ENCODE measurements at regions not wholly inside any gene's neighbourhood (a gene's known extent, or its start where the extent isn't known, plus 50 kb on each side); places are given as distances from the start of the nearest gene placed in this dataset.
"Not testable (repeated sequence)": the region's sequence is repeated elsewhere in the genome, so short reads cannot be mapped to it uniquely, and the experiment has no call there.

GRCh38 chr4:9595531-9595930 is 151.3 kb downstream of the DEFB131A start:
- H3K9ac ChIP-seq (ENCODE audit: low read length); H2AFZ ChIP-seq (ENCODE audit: low read length); H4K20me1 ChIP-seq (ENCODE audit: insufficient read depth, low read depth, low read length); H3K27me3 ChIP-seq (ENCODE audit: low read length); H3K4me1 ChIP-seq (ENCODE audit: low read length); DNase-seq; H3K79me2 ChIP-seq (ENCODE audit: low read length); H3K9me3 ChIP-seq (ENCODE audit: low read length); H3K9me2 ChIP-seq (replicated peaks; ENCODE audit: insufficient read depth, low read length); H3K36me3 ChIP-seq (ENCODE audit: insufficient read depth, low read length); H3K4me2 ChIP-seq (ENCODE audit: low read depth, low read length, poor library complexity, severe bottlenecking); H3K27ac ChIP-seq (ENCODE audit: low read length); H3K4me3 ChIP-seq (ENCODE audit: low read length): not testable (repeated sequence)

DNA sequence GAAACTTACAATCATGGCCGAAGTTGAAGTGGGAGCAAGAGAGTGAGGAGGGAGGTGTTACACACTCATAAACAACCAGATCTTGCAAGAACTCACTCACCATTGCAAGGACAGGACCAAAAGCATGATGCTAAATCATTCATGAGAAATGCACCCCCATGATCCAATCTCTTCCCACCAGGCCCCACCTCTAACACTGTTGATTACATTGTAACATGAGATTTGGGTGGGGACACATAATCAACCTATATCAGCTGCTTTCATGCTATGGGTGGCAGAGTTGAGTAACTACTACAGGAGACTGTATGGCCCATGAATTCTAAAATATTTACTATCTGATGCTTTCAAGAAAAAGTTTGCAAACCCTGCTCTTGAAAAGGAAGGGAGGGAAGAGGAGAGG is 155.1 kb downstream of the DEFB131A start:
- Histone ChIP-seq H3K4me2 (ENCODE audit: low read depth, low read length, poor library complexity, severe bottlenecking) (no peak overlapping the region), H3K79me2 (ENCODE audit: low read length) (no peaks in the 10 kb centered on the region), H3K27me3 (ENCODE audit: low read length) (no peaks in the 10 kb centered on the region), H2AFZ (ENCODE audit: low read length) (no peak overlapping the region), H4K20me1 (ENCODE audit: insufficient read depth, low read depth, low read length) (no peaks in the 10 kb centered on the region), H3K9ac (ENCODE audit: low read length) (no peak overlapping the region), H3K9me2 (replicated peaks; ENCODE audit: insufficient read depth, low read length) (no peaks in the 10 kb centered on the region), H3K9me3 (ENCODE audit: low read length) (no peaks in the 10 kb centered on the region), H3K4me1 (ENCODE audit: low read length) (no peaks in the 10 kb centered on the region), H3K4me3 (ENCODE audit: low read length) (no peak overlapping the region), H3K27ac (ENCODE audit: low read length) (no peak overlapping the region), H3K36me3 (ENCODE audit: insufficient read depth, low read length) (no peaks in the 10 kb centered on the region)
- DNase-seq = no peak

DNA sequence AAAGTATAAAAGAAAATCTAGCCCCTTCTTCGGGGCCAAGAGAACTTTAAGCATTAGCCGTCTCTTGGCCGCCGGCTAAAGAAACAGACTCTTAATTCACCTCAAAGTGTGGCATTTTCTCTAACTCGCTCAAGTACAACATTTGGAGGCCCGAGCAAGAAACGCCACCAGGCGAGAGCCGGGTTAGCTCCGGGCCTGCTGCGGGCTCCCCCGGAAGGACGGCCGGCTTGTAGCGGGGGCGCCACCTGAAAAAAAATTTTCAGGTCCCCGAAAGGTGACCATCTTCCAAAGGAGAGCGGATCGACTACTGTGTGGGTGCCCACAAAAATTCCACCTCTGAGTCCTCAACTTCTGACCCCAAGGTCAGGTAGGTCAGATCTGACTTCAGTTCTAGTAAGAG is 156.0 kb downstream of the DEFB131A start:
- H3K79me2 ChIP-seq (ENCODE audit: low read length) = no peaks in the 10 kb centered on the region
- H3K9ac ChIP-seq (ENCODE audit: low read length) = no peak overlapping the region
- no peak overlapping the region for H3K4me2 ChIP-seq (ENCODE audit: low read depth, low read length, poor library complexity, severe bottlenecking)
- no peaks in the 10 kb centered on the region for H3K9me3 ChIP-seq (ENCODE audit: low read length)
- DNase-seq = no peak
- H3K9me2 ChIP-seq (replicated peaks; ENCODE audit: insufficient read depth, low read length) = no peaks in the 10 kb centered on the region
- no peaks in the 10 kb centered on the region for H3K36me3 ChIP-seq (ENCODE audit: insufficient read depth, low read length)
- H3K4me3 ChIP-seq (ENCODE audit: low read length) = no peak overlapping the region
- H4K20me1 ChIP-seq (ENCODE audit: insufficient read depth, low read depth, low read length) = no peaks in the 10 kb centered on the region
- H3K27ac ChIP-seq (ENCODE audit: low read length) = no peak overlapping the region
- H3K27me3 ChIP-seq (ENCODE audit: low read length) = no peaks in the 10 kb centered on the region
- H3K4me1 ChIP-seq (ENCODE audit: low read length) = no peaks in the 10 kb centered on the region
- H2AFZ ChIP-seq (ENCODE audit: low read length) = no peak overlapping the region

GRCh38 chr4:9602389-9602914 is 158.2 kb downstream of the DEFB131A start:
- H3K9me2 ChIP-seq (replicated peaks; ENCODE audit: insufficient read depth, low read length) = no peaks in the 10 kb centered on the region
- H3K9me3 ChIP-seq (ENCODE audit: low read length) = no peaks in the 10 kb centered on the region
- H3K36me3 ChIP-seq (ENCODE audit: insufficient read depth, low read length) = no peaks in the 10 kb centered on the region
- no peaks in the 10 kb centered on the region for H4K20me1 ChIP-seq (ENCODE audit: insufficient read depth, low read depth, low read length)
- H3K4me1 ChIP-seq (ENCODE audit: low read length) = no peaks in the 10 kb centered on the region
- H3K79me2 ChIP-seq (ENCODE audit: low read length) = no peaks in the 10 kb centered on the region
- H3K4me3 ChIP-seq (ENCODE audit: low read length) = no peak overlapping the region
- no peak overlapping the region for H3K27ac ChIP-seq (ENCODE audit: low read length)
- H3K9ac ChIP-seq (ENCODE audit: low read length) = no peak overlapping the region
- H2AFZ ChIP-seq (ENCODE audit: low read length) = no peak overlapping the region
- DNase-seq = no peak
- H3K4me2 ChIP-seq (ENCODE audit: low read depth, low read length, poor library complexity, severe bottlenecking) = no peak overlapping the region
- H3K27me3 ChIP-seq (ENCODE audit: low read length) = no peaks in the 10 kb centered on the region

GRCh38 chr4:9604031-9604892 is 160.0 kb downstream of the DEFB131A start:
- not testable (repeated sequence) for H3K27ac ChIP-seq (ENCODE audit: low read length); H4K20me1 ChIP-seq (ENCODE audit: insufficient read depth, low read depth, low read length); H3K79me2 ChIP-seq (ENCODE audit: low read length); H2AFZ ChIP-seq (ENCODE audit: low read length); H3K9me2 ChIP-seq (replicated peaks; ENCODE audit: insufficient read depth, low read length); H3K9me3 ChIP-seq (ENCODE audit: low read length); H3K36me3 ChIP-seq (ENCODE audit: insufficient read depth, low read length); DNase-seq; H3K4me1 ChIP-seq (ENCODE audit: low read length); H3K27me3 ChIP-seq (ENCODE audit: low read length); H3K9ac ChIP-seq (ENCODE audit: low read length); H3K4me3 ChIP-seq (ENCODE audit: low read length); H3K4me2 ChIP-seq (ENCODE audit: low read depth, low read length, poor library complexity, severe bottlenecking)

DNA sequence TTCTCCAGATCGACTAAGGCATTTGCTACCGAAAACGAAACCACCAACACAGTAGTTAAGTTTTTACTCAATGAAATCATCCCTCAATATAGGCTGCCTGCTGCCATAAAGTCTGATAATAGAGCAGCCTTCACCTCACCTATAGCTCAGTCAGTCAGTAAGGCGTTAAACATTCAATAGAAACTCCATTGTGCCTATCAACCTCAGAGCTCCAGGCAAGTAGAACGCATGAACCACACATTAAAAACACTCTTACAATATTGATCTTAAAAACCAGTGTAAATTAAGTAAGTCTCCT is 160.6 kb downstream of the DEFB131A start:
- not testable (repeated sequence) for DNase-seq; H3K79me2 ChIP-seq (ENCODE audit: low read length); H3K9me3 ChIP-seq (ENCODE audit: low read length); H3K4me1 ChIP-seq (ENCODE audit: low read length); H2AFZ ChIP-seq (ENCODE audit: low read length); H3K4me3 ChIP-seq (ENCODE audit: low read length); H3K9me2 ChIP-seq (replicated peaks; ENCODE audit: insufficient read depth, low read length); H3K27ac ChIP-seq (ENCODE audit: low read length); H3K27me3 ChIP-seq (ENCODE audit: low read length); H3K9ac ChIP-seq (ENCODE audit: low read length); H4K20me1 ChIP-seq (ENCODE audit: insufficient read depth, low read depth, low read length); H3K36me3 ChIP-seq (ENCODE audit: insufficient read depth, low read length); H3K4me2 ChIP-seq (ENCODE audit: low read depth, low read length, poor library complexity, severe bottlenecking)

DNA sequence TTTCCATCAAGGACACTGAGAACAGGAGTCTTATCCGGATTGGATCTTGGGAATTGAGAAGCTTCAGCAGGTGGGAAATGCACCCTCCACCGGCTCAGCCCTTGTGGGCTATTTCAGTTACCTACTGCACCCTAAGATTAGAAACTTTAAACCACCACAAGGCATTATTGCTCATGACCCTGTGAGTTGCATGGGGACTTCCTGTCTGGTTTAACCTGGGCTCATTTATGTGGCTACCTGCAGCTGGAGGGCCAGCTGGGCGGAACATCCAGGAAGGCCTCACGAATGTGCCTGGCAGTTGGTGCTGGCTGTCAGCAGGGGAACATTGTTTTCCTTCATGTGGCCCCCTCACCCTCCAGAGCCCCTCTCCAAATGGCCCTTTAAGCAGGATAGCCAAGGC is 164.1 kb downstream of the DEFB131A start:
- no peaks in the 10 kb centered on the region for H4K20me1 ChIP-seq (ENCODE audit: insufficient read depth, low read depth, low read length)
- H3K79me2 ChIP-seq (ENCODE audit: low read length) = no peaks in the 10 kb centered on the region
- no peaks in the 10 kb centered on the region for H3K9me2 ChIP-seq (replicated peaks; ENCODE audit: insufficient read depth, low read length)
- no peak overlapping the region for H2AFZ ChIP-seq (ENCODE audit: low read length)
- no peaks in the 10 kb centered on the region for H3K9me3 ChIP-seq (ENCODE audit: low read length)
- no peak overlapping the region for H3K4me2 ChIP-seq (ENCODE audit: low read depth, low read length, poor library complexity, severe bottlenecking)
- DNase-seq = no peak
- H3K27ac ChIP-seq (ENCODE audit: low read length) = no peak overlapping the region
- H3K36me3 ChIP-seq (ENCODE audit: insufficient read depth, low read length) = no peaks in the 10 kb centered on the region
- no peaks in the 10 kb centered on the region for H3K27me3 ChIP-seq (ENCODE audit: low read length)
- H3K4me1 ChIP-seq (ENCODE audit: low read length) = no peaks in the 10 kb centered on the region
- no peak overlapping the region for H3K4me3 ChIP-seq (ENCODE audit: low read length)
- no peak overlapping the region for H3K9ac ChIP-seq (ENCODE audit: low read length)

GRCh38 chr4:9610321-9610720 is 166.1 kb downstream of the DEFB131A start:
- H3K4me2 ChIP-seq (ENCODE audit: low read depth, low read length, poor library complexity, severe bottlenecking); H3K9me2 ChIP-seq (replicated peaks; ENCODE audit: insufficient read depth, low read length); H3K4me3 ChIP-seq (ENCODE audit: low read length); H3K27me3 ChIP-seq (ENCODE audit: low read length); H3K9me3 ChIP-seq (ENCODE audit: low read length); H3K9ac ChIP-seq (ENCODE audit: low read length); H2AFZ ChIP-seq (ENCODE audit: low read length); H4K20me1 ChIP-seq (ENCODE audit: insufficient read depth, low read depth, low read length); DNase-seq; H3K4me1 ChIP-seq (ENCODE audit: low read length); H3K79me2 ChIP-seq (ENCODE audit: low read length); H3K27ac ChIP-seq (ENCODE audit: low read length); H3K36me3 ChIP-seq (ENCODE audit: insufficient read depth, low read length): not testable (repeated sequence)
